GM19351 (cell line): ENCODE measurements at regions not wholly inside any gene's neighbourhood (a gene's known extent, or its start where the extent isn't known, plus 50 kb on each side); places are given as distances from the start of the nearest gene placed in this dataset.

ENCODE experiments used
- ATAC-seq: cut with Tn5 transposase; IDR thresholded peaks from one replicate; pipeline ENCODE4 v1.9.1; 2021; ENCODE audit warnings: mild to moderate bottlenecking, moderate library complexity; ENCODE audit not compliant: unreplicated experiment

DNA sequence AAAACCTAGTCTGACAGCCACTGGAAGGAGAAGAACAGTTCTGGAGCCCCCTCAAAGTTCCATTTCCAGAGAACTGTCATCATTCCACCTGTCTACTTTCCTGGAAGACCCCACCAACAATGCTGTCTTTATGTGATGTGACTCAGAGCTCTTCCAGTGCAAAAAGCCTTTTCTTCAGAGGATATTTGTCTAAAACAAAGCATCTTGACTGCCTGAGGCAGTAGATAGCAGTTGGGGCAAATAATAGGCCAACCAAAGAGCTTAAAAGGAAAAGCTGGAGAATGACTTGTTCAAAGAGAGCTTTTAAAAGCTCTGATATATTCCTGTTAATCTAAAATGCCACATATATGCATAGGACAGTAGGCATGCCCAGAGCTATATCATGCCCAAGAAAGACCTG, 62.6 kb downstream of the MIS18A start:
- ATAC-seq: no peak

DNA sequence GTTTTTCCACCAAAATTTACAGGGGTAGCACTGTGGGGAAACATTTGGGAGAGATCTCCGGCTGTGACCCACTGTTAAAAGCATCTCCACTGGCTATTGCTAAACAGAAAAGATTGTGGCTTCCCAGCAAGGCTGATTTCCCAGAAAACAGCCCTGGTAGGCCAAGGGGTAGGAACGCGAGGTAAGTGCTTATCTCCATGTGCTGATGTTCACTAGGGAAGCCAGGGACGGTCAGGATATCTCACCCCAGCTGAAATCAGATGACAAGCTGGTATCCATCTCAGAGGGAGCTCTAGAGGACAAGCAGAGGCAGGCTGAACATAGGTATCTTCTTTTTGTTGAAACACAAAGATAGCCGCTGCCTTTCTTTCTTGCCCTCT, 63.6 kb downstream of the MIS18A start:
- ATAC-seq: no peak

DNA sequence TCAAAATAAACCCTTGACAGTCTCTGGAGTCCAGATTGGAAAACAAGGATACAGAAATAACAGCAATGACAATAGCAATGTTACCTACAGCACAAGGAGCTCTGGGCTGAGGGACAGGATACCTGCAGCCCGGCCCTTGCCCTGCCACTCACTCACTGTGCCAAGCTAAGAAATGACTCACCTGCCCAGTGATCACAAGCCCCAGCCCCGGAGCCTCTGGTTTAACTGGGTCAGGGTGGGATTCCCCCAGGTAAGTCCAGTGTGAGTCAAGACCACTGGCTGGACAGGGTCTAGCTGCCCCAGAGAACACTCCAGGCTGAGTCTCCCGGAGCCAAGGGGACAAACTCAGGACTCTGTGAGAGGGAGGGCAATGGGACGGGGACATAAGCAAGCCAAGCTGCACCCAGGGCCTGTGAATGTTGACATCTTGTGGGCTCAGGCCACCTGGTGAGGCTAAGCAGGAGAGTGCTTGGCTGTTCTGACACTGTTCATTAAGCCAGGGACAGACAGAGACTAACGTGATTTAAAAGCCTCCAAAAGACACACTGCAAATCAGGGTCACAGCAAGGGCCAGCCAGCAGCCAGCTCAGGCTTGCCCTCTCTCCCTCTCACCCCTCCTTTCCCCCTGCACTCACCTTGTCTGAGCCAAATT, 64.1 kb downstream of the MIS18A start:
- ATAC-seq: no peak

DNA sequence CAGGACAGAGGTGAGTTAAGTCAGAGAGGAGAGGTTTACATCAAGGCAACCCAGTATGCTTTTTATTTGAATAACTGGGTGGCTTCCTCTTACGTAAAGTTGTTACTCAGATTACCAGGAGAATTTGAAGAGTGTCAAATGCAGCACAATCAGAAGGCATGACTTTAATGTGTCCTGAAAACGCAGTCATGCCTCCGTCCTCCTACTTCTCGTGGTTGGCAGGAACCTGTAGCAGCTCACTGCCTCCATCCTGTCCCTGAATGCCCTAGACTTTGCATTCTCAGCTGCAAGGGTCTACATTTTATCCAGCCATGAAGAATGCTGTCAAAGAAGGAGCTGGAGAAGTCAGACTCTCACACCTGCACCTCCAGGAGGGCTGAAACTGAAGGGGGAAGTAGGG, 66.7 kb downstream of the MIS18A start:
- no peak for ATAC-seq

DNA sequence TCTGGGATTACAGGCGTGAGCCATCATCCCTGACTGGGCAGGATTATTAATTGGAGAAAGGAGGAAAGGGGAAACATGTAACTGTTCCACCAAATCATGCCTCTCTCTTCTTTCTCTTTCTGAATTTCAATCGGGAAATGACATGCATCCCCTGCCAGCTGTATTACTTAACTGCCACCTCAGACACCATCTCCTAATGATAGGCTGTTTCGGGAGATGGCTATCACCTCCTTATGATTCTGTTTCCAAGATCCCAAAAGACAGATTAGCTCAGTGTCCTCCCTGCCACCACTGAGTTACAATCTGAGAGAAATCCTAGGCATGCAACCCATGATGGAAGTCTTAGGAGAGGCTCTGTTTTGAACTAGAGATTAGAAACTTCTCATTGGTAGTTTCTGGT, 67.5 kb downstream of the MIS18A start:
- ATAC-seq: no peak

DNA sequence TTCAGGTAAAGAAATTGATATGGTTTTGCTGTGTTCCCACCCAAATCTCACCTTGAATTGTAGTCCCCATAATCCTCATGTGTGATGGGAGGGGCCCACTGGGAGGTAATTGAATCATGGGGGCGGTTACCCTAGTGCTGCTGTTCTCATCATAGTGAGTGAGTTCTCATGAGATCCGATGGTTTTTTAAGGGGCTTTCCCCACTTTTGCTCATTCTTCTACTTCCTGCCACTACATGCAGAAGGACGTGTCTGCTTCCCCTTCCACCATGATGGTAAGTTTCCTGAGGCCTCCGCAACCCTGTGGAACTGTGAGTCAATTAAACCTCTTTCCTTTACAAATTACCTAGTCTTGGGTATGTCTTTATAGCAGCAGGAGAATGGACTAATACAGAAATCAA, 69.3 kb downstream of the MIS18A start:
- ATAC-seq: no peak

DNA sequence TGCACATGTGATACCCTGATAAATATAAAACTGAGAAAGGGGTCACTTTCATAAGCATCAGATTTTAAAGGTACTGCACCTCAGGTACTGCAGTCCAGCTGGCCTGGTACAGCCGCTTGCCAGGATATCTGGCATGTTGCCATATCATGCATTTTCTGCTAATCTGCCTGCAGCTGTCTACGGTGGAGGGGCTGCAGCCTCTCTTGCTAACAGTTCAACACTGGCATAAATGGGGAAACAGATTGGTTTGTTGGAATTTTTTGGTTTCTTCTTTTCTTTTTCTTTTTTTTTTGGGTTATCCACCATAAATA, 71.5 kb downstream of the MIS18A start:
- no peak for ATAC-seq

DNA sequence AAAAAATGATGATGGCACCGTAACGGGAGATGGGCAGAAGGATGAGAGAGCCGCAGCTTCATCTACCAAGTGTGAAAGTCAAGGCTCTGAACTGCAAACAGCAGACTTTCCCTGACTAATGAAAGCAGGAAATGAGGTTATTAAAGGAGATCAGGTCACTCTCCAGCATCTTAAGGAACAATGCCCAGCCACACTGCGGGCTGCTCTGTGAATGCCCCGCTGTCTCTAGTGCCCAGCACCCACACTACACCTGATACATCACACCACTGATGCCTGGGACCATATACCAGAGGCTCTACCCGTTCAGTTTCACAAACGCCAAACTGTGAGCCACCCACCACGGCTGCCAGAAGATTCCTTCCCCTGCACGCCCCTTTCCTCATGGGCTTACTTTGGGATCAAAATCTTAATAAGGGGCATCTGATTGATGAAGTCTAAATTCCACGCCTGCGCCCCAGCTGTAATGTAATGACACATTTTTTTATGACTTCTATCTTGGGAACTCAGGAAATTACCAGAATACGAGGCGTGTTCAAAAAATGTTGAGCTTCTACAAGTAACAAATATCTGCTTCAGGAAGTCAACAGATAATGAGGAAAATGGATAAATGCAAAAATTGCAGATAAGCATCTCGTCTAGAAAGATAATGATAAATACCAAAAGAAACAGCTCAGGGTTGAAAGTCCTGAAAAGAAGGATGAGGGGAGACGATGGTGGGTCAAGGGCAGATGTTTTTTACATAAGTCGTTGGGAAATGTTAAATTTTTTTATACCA, 72.0 kb downstream of the MIS18A start:
- no peak for ATAC-seq

DNA sequence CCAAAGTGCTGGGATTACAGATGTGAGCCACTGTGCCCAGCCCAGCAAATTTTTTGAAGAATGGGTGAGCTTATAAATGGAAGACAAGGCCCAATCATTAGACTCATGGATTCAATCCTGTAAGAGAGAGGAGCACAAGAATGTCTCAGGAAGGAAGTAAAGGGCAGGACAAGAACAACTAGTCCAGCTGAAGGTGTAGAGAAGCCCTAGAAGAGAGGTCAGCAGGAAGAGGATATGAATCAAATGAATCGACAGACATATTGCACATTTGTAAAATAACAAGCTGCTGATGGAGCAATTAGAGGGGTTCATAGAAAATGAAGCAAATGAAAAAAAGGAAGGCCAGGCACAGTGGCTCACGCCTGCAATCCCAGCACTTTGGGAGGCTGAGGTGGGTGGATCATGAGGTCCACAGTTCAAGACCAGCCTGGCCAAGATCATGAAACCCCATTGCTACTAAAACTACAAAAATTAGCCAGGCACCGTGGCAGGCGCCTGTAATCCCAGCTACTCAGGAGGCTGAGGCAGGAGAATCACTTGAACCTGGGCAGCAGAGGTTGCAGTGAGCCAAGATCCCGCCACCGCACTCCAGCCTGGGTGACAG, 74.9 kb downstream of the MIS18A start:
- ATAC-seq: no peak

DNA sequence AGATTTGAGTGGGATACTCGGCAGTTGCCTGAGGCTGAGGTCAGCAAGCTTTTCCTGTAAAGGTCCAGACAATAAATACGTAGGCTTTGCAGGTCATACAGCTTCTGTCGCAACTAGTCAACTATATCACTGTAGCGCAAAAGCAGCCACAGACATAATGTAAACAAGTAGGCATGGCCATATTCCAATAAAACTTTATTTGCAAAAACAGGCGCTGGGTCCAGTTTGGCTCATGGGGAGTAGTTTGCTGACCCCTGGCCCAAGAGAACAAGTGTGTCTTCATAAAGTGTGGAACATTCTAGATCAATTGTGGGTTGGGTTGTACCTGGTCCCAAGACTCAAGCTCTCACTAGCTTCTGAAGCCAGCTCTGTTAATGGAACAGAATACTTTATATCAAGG, 78.8 kb downstream of the MIS18A start:
- ATAC-seq: no peak

DNA sequence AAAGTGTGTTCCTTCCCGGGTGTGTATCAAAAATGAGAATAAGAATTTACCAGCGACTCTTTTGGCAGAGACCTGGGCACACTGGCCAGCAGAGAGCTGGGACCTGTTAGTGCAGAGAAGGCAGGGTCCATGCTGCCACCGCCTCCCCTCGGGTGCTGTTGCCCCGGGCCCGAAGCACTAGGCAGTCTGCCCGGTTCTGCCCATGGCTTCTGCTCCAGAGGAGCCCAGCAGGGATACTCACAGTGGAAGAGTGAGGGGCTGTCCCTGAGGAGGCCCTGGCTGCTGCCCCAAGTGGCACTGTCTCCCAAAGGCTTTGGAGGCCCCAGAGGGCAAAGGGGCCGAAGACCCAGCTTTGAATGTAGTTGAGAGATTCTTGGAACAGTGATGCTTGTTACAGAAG, 80.5 kb downstream of the MIS18A start:
- ATAC-seq: no peak

DNA sequence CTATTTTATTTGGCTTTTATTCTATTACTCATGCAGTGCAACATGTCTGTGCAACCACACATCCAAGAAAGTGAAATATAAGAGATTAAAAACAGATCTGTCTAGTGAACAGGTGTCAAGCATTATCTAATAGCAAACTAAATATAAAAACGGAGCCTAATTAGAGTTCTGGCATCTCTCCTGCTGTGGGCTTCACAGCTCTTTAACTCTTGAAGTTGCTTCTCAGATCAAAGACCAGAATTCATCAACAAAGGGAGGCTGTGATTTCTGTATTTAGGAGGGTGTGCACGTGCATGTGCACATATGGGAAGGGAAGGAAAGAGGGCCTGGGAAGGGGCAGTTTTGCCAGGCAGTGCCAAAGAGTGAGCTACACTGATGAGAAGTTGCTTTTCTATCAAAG, 81.0 kb downstream of the MIS18A start:
- ATAC-seq: no peak

DNA sequence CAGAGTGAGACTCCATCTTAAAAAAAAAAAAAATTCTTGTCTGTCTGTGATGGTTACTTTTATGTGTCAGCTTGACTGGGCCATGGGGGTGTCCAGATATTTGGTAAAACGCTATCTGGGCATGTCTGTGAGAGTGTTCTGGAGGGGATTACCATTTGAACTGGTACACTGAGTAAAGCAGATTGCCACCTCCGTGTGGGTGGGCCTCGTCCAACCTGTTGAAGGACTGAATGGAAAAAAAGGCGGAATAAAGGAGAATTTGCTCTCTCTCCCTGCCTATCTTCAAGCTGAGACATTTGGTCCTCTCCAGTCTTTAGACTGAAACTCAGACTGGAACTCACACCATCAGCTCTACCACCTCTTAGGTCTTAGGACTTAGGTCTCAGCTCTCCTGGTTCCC, 82.8 kb downstream of the MIS18A start:
- no peak for ATAC-seq

DNA sequence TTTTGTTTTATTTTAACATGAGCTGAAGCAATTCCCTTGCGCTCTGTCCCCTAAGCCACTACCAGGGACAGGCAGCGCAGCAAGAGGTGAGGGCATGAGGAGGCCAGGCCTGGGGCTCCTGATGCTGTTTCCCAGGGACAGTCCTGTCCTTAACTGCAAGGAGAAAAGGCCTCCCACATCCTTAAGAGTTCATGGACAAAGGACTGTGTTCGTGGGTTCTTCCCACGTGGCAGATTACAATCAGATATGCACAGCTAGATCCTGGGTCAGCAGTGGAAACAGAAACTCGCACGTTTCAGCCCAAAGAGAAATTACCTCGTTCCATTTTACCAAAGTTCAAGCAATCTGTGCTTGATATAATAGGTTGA, 85.8 kb downstream of the MIS18A start:
- no peak for ATAC-seq

DNA sequence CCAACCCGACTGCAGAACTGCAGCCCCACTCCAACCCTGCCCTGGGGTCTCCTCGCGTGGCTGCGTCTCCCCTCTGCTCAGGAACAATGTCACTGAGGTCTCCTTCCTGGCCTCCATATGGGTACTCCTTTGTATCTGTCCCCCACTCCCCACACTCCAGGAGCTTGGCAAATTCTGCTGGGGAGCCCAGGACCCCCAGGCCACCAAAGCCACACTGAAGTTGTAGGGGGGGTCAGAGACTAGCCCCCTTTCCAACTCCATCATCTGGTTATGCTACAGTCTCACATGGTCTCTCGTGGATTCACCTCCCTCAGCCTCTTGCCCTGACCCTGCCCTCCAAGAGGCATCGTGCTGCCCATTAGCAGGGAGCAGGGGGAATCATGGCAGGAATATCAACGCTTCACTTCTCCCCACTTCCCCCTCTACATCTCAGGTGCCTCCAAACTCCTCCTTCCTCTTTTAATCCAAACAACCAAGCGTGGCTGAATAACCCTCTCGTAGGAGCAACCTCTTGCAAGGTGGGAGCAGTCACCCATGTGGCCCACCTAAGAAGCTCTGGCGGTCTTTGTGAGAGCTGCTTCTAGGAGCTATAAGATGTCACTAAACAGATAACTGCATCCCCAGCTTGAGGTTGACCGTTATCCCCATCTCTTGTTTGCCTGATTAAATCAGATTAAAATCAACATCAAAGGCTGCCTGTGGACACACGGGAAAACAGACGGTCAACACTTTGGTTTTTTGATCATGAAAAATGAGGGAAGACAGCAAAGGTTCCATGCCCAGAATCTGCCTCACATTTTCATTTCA, 86.4 kb downstream of the MIS18A start:
- ATAC-seq: no peak

DNA sequence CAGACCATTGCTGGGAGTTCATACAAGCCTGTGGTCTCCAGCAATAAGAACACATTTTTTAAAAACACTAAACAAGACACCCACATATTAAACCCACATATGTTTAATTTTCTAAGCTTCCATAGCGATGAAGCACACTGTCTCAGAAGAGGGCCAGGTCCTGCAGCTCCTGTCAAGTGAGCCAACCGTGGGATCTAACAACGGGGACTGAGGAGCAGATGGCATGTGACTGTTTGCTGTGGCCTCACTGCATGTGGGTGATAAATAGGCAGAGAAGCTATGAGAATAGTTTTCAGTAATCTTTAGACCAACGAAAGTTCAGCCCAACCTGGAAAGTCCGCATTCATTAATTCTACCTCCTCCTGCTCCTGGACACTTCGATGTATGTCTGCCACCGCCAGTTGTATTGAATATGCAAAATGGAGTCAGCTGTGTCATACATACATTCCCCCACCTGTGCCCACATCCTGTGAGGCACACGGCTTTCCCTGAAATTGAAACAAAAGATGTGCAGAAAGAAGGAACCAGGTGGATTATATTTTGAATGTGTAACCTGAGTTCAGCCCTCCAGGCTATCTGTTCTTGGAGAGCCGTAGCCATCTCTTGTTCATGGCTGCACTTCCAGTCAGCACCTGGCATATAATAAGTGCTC, 88.2 kb downstream of the MIS18A start:
- ATAC-seq: no peak

DNA sequence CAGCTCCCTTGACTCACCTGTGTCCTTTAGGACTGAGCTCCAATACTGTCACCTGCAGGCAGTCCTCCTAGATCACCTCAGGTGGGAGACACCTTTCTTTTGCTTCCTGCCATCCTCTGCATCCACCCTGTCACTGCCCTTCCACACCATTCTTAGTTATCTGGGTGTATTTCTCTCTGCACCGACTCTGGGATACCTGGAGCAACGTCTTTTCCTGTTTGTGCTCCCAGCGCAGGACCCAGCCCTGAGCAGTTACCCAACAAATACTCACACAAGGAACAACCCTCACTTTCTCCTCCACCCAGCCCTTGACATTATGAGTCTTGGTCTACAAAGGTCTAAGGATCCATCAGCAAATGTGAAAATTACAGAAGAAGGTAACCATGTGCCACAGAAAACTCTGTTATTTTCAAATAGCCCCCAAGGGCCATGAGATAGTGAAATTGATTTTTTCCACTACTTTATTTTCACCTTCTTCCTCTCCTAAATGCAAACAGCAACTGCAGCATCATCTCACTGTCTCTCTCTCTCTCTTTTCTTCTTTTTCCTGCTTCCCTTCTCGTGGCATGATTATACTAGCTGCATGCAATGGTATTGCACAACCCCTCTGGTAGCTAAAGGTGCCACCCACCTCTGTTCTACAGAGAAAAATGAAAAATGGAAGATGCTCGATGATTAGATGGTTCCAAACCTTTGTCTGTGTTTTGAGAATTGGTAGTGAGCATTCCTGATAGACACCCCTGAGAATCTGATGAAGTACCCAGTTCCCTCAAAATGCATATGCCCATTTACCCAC, 89.0 kb downstream of the MIS18A start:
- ATAC-seq: no peak

DNA sequence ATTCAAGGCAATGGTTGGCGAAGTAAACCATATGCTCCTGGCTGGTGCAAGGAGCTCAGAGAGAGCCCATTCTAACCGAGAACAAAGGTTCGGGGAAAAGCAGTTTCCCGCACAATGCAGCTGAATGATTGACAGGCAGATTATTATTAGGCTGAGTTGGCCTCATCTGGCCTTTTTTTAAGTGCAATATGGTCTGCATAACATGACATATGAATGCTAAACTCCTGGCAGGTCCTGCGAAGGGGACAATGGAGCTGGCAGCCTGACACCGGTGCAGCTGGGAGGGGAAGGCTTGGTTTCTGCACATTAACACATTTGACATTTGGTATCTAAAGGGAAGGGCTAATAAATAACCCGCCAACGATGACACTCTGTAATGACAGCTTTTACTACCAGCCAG, 92.0 kb downstream of the MIS18A start:
- ATAC-seq: no peak

DNA sequence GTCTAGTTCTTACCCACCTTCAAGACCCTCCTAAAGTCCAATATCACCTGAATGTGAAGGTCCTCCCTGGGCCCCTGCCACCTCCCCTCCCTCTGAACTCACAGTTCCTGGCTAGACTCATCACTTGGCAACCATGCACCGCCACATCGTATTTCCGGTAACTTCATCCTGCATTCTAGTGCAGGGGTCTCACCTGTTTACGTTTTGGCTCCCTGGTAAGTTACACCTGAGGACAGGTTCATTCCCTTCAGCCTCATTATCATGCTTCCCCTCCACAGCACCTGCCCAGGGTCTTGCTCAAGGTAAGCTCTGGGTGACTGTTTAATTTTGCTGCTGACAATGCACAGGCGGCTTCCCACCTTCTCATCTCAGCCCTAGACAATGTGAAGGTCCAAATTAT, 93.1 kb downstream of the MIS18A start:
- no peak for ATAC-seq

DNA sequence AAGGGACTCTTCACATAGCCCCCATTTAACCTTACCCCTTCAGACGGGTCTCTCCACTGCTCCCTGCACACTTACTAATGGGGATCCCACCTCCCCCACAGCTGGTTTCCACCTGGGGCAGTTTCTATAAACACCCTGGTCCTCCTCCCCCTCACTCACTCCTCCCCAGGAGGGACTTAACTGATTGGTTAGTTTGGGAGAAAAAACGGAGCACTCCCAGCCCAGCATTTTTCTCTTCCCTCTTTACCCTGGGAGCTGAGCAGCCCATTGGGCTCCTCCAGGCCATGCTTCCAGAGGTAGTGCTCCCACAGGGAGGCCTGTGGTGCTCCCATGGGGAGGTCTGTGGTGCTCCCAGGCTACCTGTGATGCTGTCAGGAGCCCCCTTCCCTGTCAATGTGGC, 93.7 kb downstream of the MIS18A start:
- ATAC-seq: no peak

DNA sequence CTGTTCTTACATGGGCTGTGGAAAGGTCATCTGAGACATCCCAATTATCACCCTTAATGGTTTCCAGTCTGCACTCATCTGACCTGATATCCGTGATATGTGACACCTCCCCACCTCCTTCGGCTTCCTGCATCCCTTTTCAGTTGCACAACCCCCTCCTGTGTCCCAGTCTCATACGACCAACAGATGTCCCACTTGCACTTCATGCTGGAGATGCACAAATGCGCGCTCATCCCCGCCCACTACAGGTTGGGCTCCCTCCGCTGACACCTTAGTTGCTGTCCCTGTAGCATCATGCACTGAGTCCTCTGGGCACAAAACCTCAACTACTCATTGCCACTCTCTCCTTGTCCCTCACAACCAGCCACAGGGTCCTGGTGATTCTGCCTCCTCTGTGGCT, 94.4 kb downstream of the MIS18A start:
- ATAC-seq: no peak
